NCI-H2196 treated with DMSO at 0.1 percent for 48 hours (cell line): ENCODE measurements at regions not wholly inside any gene's neighbourhood (a gene's known extent, or its start where the extent isn't known, plus 50 kb on each side); places are given as distances from the start of the nearest gene placed in this dataset.

Experiments used
- DNase-seq: peaks from one replicate; lab custom pipeline; 2025; ENCODE audit not compliant: unreplicated experiment; lab: John Stamatoyannopoulos, UW

DNA sequence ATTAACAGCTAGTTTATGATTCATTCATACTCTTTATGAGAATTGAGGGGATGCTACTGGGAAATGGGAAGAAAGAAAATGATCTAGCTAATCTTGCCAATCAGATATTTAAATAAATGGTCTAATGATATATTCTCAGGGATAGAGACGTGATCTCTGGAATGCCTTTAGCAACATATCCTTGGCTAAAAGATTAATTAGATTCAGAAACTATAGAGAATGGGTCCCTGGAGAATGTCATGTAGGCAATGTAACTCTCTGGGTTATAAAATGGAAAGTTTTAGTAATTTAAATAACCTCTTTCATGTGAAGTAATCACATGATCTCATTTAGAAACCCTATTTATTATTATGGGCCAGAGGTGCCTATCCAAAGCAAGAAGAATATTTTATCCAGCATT lies 771.0 kb upstream of the CDH2 start:
- DNase-seq: no peak

- no peak for DNase-seq
Observed at GRCh38 chr18:28946471-28946870, 769.5 kb upstream of the CDH2 start.

DNA sequence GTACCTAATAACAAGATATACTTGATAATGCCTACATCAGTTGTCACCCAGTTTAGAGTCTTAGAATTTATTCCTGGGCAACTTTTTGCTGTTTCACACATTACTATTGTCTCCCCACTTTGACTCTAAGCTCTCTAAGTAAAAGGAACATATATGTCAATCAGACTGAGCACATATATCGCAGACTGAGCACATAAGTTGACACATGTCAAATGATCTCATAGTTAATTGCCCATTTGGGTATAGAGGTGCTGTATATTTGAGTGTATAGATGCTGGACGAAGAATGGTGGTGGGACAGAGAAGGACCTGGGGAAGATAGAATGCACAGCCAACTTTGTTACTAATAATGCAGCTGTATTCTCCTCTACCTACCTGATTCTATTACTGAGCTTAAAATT lies 746.0 kb upstream of the CDH2 start:
- DNase-seq: no peak

- DNase-seq: no peak
Observed at GRCh38 chr18:28916456-28916855, 739.5 kb upstream of the CDH2 start.

- DNase-seq: no peak
Observed at GRCh38 chr18:28905509-28905908, 728.6 kb upstream of the CDH2 start.

DNA sequence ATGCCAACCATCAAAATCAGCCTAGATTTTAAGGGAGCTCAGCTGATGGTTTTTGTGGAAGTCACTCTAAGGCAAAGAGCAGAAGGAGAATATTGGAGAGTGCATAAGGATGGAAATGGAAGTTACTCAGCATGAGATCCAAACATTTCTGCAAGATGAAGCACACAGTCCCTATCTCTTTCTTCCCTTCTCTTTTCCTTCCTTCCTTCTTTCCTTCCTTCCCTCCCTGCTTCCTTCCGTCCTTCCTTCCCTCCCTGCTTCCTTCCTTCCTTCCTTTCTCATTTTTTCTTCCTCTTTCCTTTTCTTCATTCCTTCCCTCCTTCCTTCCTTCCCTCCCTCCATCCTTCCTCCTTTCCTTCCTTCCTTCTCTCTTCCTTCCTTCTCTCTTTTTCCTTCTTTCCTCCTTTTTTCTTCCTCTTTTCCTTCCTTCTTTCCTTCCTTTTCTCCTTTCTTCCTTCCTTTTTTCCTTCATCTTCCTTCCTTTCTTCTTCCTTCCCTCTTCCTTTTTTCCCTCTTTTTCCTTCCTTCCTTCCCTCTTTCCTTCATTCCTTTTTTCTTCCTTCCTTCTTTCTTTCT lies 727.9 kb upstream of the CDH2 start:
- DNase-seq: no peak

DNA sequence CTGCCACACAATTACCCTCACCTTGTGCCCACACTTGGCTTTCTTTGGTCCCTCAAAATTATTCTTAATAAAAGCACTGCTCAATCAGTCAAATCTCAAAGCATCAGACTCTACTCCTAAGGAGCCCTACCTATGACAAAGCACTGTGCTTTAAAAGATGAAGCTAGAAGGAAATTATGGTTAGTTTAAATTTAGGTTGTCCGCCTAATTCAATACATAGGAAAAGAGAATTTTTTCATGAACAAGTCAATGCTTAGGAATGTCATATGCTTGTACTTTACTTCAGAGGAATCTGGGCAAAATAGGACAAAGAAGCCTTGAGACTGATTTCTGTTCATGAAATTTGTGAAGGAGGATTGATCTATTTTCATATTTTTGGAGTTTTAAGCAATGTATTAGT lies 726.4 kb upstream of the CDH2 start:
- DNase-seq: no peak

DNA sequence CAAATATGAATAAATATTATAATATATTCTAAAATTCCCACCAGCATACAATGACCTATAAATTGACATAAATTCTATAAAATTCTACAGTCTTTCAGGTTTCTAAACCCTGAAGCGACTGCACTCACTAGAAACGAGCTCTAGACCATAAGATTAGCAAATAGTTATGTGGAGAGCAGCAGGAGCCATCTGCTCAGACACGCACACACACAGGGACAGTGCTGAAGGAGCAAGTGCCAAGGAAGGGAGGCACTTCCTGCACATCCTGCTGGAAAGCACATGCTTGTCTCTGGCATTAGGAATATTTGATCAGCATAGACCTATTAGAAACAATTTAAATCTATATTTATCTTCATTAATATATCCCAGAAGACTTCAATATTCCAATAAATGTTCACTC lies 713.9 kb upstream of the CDH2 start:
- no peak for DNase-seq

DNA sequence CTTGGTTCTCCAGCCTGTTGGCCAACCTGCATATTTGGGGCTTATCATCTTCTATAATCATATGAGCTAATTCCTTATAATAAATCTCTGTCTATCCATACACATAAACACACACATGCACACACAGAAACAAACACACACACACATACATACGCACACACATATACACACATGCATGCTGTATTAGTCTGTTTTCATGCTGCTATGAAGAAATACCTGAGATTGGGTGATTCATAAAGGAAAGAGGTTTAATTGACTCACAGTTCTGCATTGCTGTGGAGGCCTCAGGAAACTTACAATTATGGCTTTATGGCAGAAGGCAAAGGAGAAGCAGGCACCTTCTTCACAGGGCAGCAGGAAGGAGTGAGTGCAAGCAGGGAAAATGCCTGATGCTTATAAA lies 707.4 kb upstream of the CDH2 start:
- DNase-seq: no peak

DNA sequence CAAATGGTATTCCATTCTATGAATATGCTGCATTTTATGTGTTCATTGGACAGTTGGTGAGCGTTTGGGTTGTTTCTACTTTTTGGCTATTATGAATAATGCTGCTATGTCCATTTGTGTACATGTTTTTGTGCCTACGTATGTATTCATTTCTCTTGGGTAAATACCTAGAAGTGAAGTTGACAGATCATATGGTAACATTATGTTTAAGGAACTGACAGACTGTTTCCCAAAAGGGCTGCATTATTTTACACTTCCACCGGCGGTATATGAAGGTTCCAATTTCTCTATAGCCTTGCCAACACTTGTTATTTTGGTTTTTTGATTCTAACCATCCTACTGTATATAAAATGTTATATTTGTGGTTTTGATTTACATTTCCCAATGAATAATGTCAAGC lies 703.9 kb upstream of the CDH2 start:
- DNase-seq: no peak

GRCh38 chr18:28875059-28875458 lies 698.1 kb upstream of the CDH2 start:
- no peak for DNase-seq

DNA sequence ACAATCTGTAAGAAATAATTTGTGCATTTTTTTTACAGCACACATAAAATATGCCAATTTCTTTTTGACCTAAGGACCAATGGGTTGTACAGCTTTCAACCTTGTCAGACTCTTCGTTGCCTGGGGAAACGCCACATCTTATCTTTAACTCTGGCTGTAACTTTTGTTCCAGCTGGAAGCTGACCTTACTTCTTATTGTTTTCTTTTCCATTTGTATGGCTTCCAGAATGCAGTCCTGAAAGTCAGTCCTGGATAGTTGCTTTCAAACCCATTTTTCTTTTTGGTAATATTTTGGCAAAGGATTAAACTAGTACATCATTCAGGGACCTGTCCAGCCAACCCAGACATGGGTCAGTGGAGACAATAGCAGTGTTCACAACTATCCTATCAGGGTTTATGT lies 686.5 kb upstream of the CDH2 start:
- no peak for DNase-seq

DNA sequence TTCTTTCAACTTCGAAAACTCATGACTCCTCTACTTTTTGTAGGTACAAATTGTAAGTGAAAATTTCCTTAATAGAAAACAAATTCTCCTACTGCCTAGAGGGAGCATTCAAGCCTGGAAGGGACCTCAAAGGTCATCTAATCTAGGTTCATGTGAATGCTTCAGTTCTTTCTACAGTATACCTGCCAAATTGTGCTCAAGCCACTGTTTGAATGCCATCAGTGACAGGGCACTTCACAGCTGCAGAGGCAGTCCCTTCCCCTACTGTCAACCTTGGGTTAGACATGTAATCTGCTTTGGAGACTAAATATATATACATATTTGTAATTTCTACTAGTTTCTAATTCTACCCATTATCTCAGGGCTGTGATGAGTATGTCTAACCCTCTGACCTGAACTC lies 681.3 kb upstream of the CDH2 start:
- DNase-seq: no peak

DNA sequence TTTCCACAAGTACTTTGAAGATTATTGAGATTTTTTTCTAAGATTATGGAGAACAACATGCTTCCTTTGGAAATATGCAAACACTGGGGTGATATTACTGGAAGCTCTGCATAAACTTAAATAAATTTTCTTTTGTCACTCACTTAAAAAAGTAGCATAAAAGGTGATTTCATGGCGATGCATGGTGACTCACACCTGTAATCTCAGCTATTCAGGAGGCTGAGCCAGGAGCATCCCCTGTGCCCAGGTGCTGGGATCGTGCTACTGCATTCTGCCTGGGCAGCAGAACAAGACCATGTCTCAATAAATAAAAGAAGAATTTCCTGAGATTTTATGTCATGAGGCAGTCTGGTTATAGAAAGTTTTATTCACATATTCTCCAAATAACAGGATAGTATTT lies 679.1 kb upstream of the CDH2 start:
- DNase-seq: no peak

DNA sequence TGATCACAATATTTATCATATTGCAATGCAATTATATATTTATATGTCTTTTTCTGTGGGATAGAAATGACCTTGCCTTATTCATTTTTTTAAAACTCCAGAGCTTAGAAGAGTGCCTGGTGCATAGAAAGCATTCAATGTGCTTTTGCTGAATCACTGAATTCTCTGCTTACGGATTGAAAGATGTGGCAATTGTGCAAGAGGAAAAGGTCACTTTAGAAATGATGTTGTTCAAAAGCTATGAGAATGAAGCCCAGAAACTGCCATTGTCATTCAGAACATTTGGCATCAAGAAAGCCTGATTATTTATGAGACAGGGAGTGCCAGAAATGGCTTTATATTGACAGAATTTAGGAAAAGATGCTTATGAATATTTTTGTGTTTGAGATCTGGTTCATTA lies 678.6 kb upstream of the CDH2 start:
- no peak for DNase-seq

- no peak for DNase-seq
Observed at GRCh38 chr18:28854964-28855363, 678.0 kb upstream of the CDH2 start.

GRCh38 chr18:28846958-28847357 lies 670.0 kb upstream of the CDH2 start:
- no peak for DNase-seq

- no peak for DNase-seq
Observed at GRCh38 chr18:28837100-28837499, 660.2 kb upstream of the CDH2 start.

- DNase-seq: no peak
Observed at GRCh38 chr18:28834889-28835288, 658.0 kb upstream of the CDH2 start.

DNA sequence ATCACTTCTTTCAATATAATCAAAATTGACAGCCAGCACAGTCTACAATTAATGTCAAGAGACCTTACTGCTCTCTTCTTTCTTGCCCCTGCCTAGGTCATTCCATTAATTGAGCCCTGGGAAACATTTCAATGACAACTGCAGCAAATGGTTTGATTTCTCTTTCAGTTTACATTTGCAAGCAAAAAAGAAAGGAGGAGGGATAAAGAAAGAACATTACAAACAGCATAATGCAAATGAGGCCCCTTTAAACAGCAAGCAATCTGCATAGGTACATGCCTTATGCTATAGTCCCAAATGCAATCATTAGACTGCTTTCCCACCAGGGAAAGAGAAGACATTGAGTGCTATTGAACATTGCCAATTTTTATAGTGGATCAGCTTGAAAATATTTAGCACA lies 655.0 kb upstream of the CDH2 start:
- no peak for DNase-seq

GRCh38 chr18:28831476-28831875 lies 654.5 kb upstream of the CDH2 start:
- DNase-seq: no peak

- DNase-seq: no peak
Observed at GRCh38 chr18:28826107-28826506, 649.2 kb upstream of the CDH2 start.

DNA sequence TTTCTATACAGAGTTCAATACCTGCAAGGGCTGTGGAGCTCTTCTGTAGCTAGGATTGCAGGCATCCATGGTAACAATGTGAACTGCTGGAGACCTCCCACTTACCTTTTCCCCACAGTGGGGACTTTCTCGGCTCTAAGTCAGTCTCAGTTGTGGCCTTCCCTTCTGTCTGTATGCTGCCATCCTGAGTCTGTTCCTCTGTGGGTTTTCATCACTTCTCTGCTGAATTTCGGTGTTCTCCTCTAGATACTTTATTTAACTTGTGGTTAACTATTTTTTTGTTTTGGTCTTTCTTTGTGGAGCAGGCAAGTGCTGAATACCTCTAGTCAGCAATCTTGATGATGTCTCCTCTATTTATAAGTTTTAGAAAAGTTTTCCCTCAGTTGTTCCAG lies 647.2 kb upstream of the CDH2 start:
- no peak for DNase-seq
